ENCODE measurements at regions not wholly inside any gene's neighbourhood (a gene's known extent, or its start where the extent isn't known, plus 50 kb on each side); places are given as distances from the start of the nearest gene placed in this dataset.

- Histone ChIP-seq H3K9me3 (ENCODE audit: low read depth, low read length, poor library complexity, severe bottlenecking) (no peaks in the 10 kb centered on the region), H3K4me1 (ENCODE audit: insufficient read depth, low read length, poor library complexity, severe bottlenecking) (no peaks in the 10 kb centered on the region), H3K27ac (ENCODE audit: low read depth, low read length, poor library complexity, severe bottlenecking) (no peak overlapping the region), H3K36me3 (ENCODE audit: insufficient read depth, low read length, poor library complexity, severe bottlenecking) (no peaks in the 10 kb centered on the region), H3K4me3 (ENCODE audit: low read depth, low read length, poor library complexity, severe bottlenecking) (no peak overlapping the region), H3K27me3 (replicated peaks; ENCODE audit: insufficient read depth, low read depth, low read length, poor library complexity) (no peaks in the 10 kb centered on the region)
- DNase-seq (ENCODE audit: low spot score), result no peak
- intact Hi-C loops (cut with micrococcal nuclease; ENCODE audit: unreplicated experiment), result no loop called here
- ChIA-PET POLR2A (ENCODE audit: low non-redundant PET) (no interaction called here), CTCF (no interaction called here)
- no peak for TF ChIP-seq EZH2 (IDR thresholded peaks at IDR 0.05; ENCODE audit: borderline replicate concordance, low read depth, low read length, poor library complexity, severe bottlenecking)
- TF ChIP-seq, protein P1, sequence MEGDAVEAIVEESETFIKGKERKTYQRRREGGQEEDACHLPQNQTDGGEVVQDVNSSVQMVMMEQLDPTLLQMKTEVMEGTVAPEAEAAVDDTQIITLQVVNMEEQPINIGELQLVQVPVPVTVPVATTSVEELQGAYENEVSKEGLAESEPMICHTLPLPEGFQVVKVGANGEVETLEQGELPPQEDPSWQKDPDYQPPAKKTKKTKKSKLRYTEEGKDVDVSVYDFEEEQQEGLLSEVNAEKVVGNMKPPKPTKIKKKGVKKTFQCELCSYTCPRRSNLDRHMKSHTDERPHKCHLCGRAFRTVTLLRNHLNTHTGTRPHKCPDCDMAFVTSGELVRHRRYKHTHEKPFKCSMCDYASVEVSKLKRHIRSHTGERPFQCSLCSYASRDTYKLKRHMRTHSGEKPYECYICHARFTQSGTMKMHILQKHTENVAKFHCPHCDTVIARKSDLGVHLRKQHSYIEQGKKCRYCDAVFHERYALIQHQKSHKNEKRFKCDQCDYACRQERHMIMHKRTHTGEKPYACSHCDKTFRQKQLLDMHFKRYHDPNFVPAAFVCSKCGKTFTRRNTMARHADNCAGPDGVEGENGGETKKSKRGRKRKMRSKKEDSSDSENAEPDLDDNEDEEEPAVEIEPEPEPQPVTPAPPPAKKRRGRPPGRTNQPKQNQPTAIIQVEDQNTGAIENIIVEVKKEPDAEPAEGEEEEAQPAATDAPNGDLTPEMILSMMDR (conservative IDR thresholded peaks at IDR 0.05; ENCODE audit: low read depth, low read length), result no peak
- no TSS peak for BruUV-seq (replicated peaks)
These were observed 521.5 kb upstream of the NRXN1 start for GRCh38 chr2:51553476-51553875.

GRCh38 chr2:51535763-51536162 lies 503.8 kb upstream of the NRXN1 start:
- no peak overlapping the region for H3K4me3 ChIP-seq (ENCODE audit: low read depth, low read length, poor library complexity, severe bottlenecking)
- no peaks in the 10 kb centered on the region for H3K27me3 ChIP-seq (replicated peaks; ENCODE audit: insufficient read depth, low read depth, low read length, poor library complexity)
- H3K4me1 ChIP-seq (ENCODE audit: insufficient read depth, low read length, poor library complexity, severe bottlenecking), result no peaks in the 10 kb centered on the region
- CTCF ChIA-PET, result no interaction called here
- H3K9me3 ChIP-seq (ENCODE audit: low read depth, low read length, poor library complexity, severe bottlenecking), result no peaks in the 10 kb centered on the region
- intact Hi-C loops (cut with micrococcal nuclease; ENCODE audit: unreplicated experiment), result no loop called here
- no peaks in the 10 kb centered on the region for H3K36me3 ChIP-seq (ENCODE audit: insufficient read depth, low read length, poor library complexity, severe bottlenecking)
- H3K27ac ChIP-seq (ENCODE audit: low read depth, low read length, poor library complexity, severe bottlenecking), result no peak overlapping the region
- POLR2A ChIA-PET (ENCODE audit: low non-redundant PET), result no interaction called here
- BruUV-seq (replicated peaks), result no TSS peak
- no peak for DNase-seq (ENCODE audit: low spot score)
- TF ChIP-seq, protein P1 (conservative IDR thresholded peaks at IDR 0.05; ENCODE audit: low read depth, low read length), result no peak
- TF ChIP-seq EZH2 (IDR thresholded peaks at IDR 0.05; ENCODE audit: borderline replicate concordance, low read depth, low read length, poor library complexity, severe bottlenecking), result no peak

DNA sequence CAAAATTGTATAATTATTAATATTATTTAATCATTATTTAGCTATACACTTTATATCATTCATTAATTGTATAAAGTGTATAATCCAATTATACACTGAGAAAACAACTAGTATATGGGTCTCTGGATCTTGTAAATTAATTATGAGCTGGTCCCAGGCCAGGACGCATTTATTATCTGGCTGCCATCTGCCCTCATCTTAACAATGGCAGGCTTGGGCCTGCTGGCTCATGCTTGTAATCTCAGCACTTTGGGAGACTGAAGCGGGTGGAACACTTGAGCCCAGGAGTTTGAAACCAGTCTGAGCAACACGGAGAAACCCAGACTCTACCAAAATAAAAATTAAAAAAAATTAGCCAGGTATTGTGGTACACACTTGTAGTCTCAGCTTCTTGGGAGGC lies 502.2 kb upstream of the NRXN1 start:
- DNase-seq (ENCODE audit: low spot score), result no peak
- Histone ChIP-seq H3K27ac (ENCODE audit: low read depth, low read length, poor library complexity, severe bottlenecking) (no peak overlapping the region), H3K9me3 (ENCODE audit: low read depth, low read length, poor library complexity, severe bottlenecking) (no peaks in the 10 kb centered on the region), H3K4me3 (ENCODE audit: low read depth, low read length, poor library complexity, severe bottlenecking) (no peak overlapping the region), H3K4me1 (ENCODE audit: insufficient read depth, low read length, poor library complexity, severe bottlenecking) (no peaks in the 10 kb centered on the region), H3K36me3 (ENCODE audit: insufficient read depth, low read length, poor library complexity, severe bottlenecking) (no peaks in the 10 kb centered on the region), H3K27me3 (replicated peaks; ENCODE audit: insufficient read depth, low read depth, low read length, poor library complexity) (no peaks in the 10 kb centered on the region)
- BruUV-seq (replicated peaks), result no TSS peak
- intact Hi-C loops (cut with micrococcal nuclease; ENCODE audit: unreplicated experiment), result no loop called here
- ChIA-PET POLR2A (ENCODE audit: low non-redundant PET) (interaction anchor here (0.6 kb wide), 1 partner anchor 560 kb away, joined by 3 read pairs; no protein-coding TSS in a partner anchor), CTCF (no interaction called here)
- TF ChIP-seq, protein P1 (conservative IDR thresholded peaks at IDR 0.05; ENCODE audit: low read depth, low read length), result no peak
